ENCODE measurements at regions not wholly inside any gene's neighbourhood (a gene's known extent, or its start where the extent isn't known, plus 50 kb on each side); places are given as distances from the start of the nearest gene placed in this dataset.
"Not testable (repeated sequence)": the region's sequence is repeated elsewhere in the genome, so short reads cannot be mapped to it uniquely, and the experiment has no call there.

DNA sequence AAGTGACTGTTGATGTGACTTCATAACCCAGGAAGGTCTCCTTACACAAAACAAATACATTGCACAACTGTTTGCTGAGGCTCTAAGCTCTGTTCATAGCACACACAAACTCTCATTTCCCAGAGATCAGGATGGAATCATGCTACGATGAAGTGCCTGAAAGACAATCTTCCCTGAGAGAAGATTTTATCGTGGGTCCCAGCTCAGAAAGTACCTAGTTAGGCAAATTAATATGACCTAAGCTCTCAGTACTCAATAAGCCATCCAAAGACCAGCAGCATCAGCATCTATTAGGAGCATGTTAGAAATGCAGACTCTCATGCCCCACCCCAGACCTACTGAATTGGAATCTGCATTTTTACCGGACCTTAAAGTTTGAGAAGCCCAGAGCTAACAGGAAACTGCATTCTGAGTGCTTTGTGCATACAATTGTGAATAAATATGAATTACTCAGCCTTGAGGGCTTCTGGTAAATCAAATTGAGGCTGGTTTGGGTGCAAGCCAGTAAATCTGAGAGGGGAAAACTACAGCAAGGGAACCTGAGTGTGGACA lies 161.5 kb upstream of the C2CD4B start:
- Histone ChIP-seq H3K9me3 (ENCODE audit: control insufficient read depth, low read depth, low read length) (no peaks in the 10 kb centered on the region), H3K9me1 (ENCODE audit: control insufficient read depth, extremely low read depth, insufficient read depth, low read length) (no peaks in the 10 kb centered on the region), H3K79me2 (ENCODE audit: control insufficient read depth, insufficient read depth, low read length) (no peaks in the 10 kb centered on the region), H3K27ac (ENCODE audit: control insufficient read depth, insufficient read depth, low read length) (no peak overlapping the region), H4K20me1 (ENCODE audit: control insufficient read depth, extremely low read depth, insufficient read depth, low read length) (no peaks in the 10 kb centered on the region), H3K36me3 (ENCODE audit: control insufficient read depth in 2 of 2, extremely low read depth in 1 of 2, insufficient read depth in 2 of 2, low read length in 2 of 2) (no peaks in the 10 kb centered on the region), H3K27me3 (ENCODE audit: control insufficient read depth, extremely low read depth, insufficient read depth, low read length) (peaks cover 11% of the 10 kb centered on the region), H3K4me1 (ENCODE audit: control insufficient read depth, extremely low read depth, insufficient read depth, low read length) (no peaks in the 10 kb centered on the region), H2AFZ (ENCODE audit: control insufficient read depth, low read length) (no peak overlapping the region), H3K9ac (ENCODE audit: control insufficient read depth, extremely low read depth, insufficient read depth, low read length) (no peak overlapping the region), H3K4me3 (ENCODE audit: control insufficient read depth in 2 of 3, extremely low read depth in 1 of 3, insufficient read depth in 2 of 3, low read depth in 1 of 3, low read length in 3 of 3) (no peak overlapping the region), H3K4me2 (ENCODE audit: control insufficient read depth, extremely low read depth, insufficient read depth, low read depth, low read length) (no peak overlapping the region)
- DNase-seq (ENCODE audit: low read depth, low spot score) (no peak), FAIRE-seq (no peak)
- TF ChIP-seq, protein P1, sequence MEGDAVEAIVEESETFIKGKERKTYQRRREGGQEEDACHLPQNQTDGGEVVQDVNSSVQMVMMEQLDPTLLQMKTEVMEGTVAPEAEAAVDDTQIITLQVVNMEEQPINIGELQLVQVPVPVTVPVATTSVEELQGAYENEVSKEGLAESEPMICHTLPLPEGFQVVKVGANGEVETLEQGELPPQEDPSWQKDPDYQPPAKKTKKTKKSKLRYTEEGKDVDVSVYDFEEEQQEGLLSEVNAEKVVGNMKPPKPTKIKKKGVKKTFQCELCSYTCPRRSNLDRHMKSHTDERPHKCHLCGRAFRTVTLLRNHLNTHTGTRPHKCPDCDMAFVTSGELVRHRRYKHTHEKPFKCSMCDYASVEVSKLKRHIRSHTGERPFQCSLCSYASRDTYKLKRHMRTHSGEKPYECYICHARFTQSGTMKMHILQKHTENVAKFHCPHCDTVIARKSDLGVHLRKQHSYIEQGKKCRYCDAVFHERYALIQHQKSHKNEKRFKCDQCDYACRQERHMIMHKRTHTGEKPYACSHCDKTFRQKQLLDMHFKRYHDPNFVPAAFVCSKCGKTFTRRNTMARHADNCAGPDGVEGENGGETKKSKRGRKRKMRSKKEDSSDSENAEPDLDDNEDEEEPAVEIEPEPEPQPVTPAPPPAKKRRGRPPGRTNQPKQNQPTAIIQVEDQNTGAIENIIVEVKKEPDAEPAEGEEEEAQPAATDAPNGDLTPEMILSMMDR (optimal IDR thresholded peaks at IDR 0.05 in 1 of 3, IDR thresholded peaks at IDR 0.05 in 1 of 3, conservative IDR thresholded peaks at IDR 0.05 in 1 of 3; ENCODE audit: extremely low read depth in 1 of 3, insufficient read depth in 2 of 3, low read length in 3 of 3), result no peak
- no peak for TF ChIP-seq EZH2 (IDR thresholded peaks at IDR 0.05; ENCODE audit: low read length)
- dilution Hi-C loops (cut with MboI; ENCODE audit: extremely low pct_ligation_motif_present, low sequenced_read_pairs), result no loop called here

DNA sequence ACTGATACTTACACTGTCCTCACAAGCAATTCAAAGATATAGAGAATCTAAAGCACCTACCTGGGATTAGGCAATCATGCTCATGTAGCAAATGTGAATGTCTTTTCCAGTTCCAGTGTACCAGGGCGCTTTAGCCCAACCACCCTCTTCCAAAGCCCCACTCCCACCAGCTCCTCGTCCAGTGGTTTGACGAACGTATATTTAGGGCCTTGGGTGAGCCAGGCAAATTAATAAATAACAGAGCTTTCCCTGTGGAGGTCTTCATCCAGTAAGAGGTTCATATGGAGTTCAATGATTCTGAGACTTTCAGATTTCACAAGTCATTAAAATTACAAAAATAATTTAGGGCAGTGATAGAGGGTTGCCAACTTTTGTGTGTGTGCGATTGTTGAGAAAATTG lies 162.3 kb upstream of the C2CD4B start:
- no peaks in the 10 kb centered on the region for H3K79me2 ChIP-seq (ENCODE audit: control insufficient read depth, insufficient read depth, low read length)
- no peak for DNase-seq (ENCODE audit: low read depth, low spot score)
- H3K9me3 ChIP-seq (ENCODE audit: control insufficient read depth, low read depth, low read length), result no peaks in the 10 kb centered on the region
- H4K20me1 ChIP-seq (ENCODE audit: control insufficient read depth, extremely low read depth, insufficient read depth, low read length), result no peaks in the 10 kb centered on the region
- FAIRE-seq, result no peak
- dilution Hi-C loops (cut with MboI; ENCODE audit: extremely low pct_ligation_motif_present, low sequenced_read_pairs), result no loop called here
- H3K4me1 ChIP-seq (ENCODE audit: control insufficient read depth, extremely low read depth, insufficient read depth, low read length), result no peaks in the 10 kb centered on the region
- H3K27me3 ChIP-seq (ENCODE audit: control insufficient read depth, extremely low read depth, insufficient read depth, low read length), result peaks cover 11% of the 10 kb centered on the region
- no peak overlapping the region for H2AFZ ChIP-seq (ENCODE audit: control insufficient read depth, low read length)
- no peaks in the 10 kb centered on the region for H3K9me1 ChIP-seq (ENCODE audit: control insufficient read depth, extremely low read depth, insufficient read depth, low read length)
- H3K4me2 ChIP-seq (ENCODE audit: control insufficient read depth, extremely low read depth, insufficient read depth, low read depth, low read length), result no peak overlapping the region
- no peak overlapping the region for H3K27ac ChIP-seq (ENCODE audit: control insufficient read depth, insufficient read depth, low read length)
- H3K9ac ChIP-seq (ENCODE audit: control insufficient read depth, extremely low read depth, insufficient read depth, low read length), result no peak overlapping the region
- H3K4me3 ChIP-seq (ENCODE audit: control insufficient read depth in 2 of 3, extremely low read depth in 1 of 3, insufficient read depth in 2 of 3, low read depth in 1 of 3, low read length in 3 of 3), result no peak overlapping the region
- no peak for TF ChIP-seq EZH2 (IDR thresholded peaks at IDR 0.05; ENCODE audit: low read length)
- TF ChIP-seq, protein P1 (optimal IDR thresholded peaks at IDR 0.05 in 1 of 3, IDR thresholded peaks at IDR 0.05 in 1 of 3, conservative IDR thresholded peaks at IDR 0.05 in 1 of 3; ENCODE audit: extremely low read depth in 1 of 3, insufficient read depth in 2 of 3, low read length in 3 of 3), result no peak
- H3K36me3 ChIP-seq (ENCODE audit: control insufficient read depth in 2 of 2, extremely low read depth in 1 of 2, insufficient read depth in 2 of 2, low read length in 2 of 2), result no peaks in the 10 kb centered on the region

GRCh38 chr15:62332472-62332871 lies 167.4 kb upstream of the C2CD4B start:
- H2AFZ ChIP-seq (ENCODE audit: control insufficient read depth, low read length); H3K4me3 ChIP-seq (ENCODE audit: control insufficient read depth in 2 of 3, extremely low read depth in 1 of 3, insufficient read depth in 2 of 3, low read depth in 1 of 3, low read length in 3 of 3); DNase-seq (ENCODE audit: low read depth, low spot score); H3K9ac ChIP-seq (ENCODE audit: control insufficient read depth, extremely low read depth, insufficient read depth, low read length); H3K79me2 ChIP-seq (ENCODE audit: control insufficient read depth, insufficient read depth, low read length); H3K27ac ChIP-seq (ENCODE audit: control insufficient read depth, insufficient read depth, low read length); H3K4me2 ChIP-seq (ENCODE audit: control insufficient read depth, extremely low read depth, insufficient read depth, low read depth, low read length); dilution Hi-C loops (cut with MboI; ENCODE audit: extremely low pct_ligation_motif_present, low sequenced_read_pairs); H3K27me3 ChIP-seq (ENCODE audit: control insufficient read depth, extremely low read depth, insufficient read depth, low read length); H3K9me1 ChIP-seq (ENCODE audit: control insufficient read depth, extremely low read depth, insufficient read depth, low read length); H4K20me1 ChIP-seq (ENCODE audit: control insufficient read depth, extremely low read depth, insufficient read depth, low read length); FAIRE-seq; H3K9me3 ChIP-seq (ENCODE audit: control insufficient read depth, low read depth, low read length); H3K36me3 ChIP-seq (ENCODE audit: control insufficient read depth in 2 of 2, extremely low read depth in 1 of 2, insufficient read depth in 2 of 2, low read length in 2 of 2): not testable (repeated sequence)
- peaks cover 14% of the 10 kb centered on the region for H3K4me1 ChIP-seq (ENCODE audit: control insufficient read depth, extremely low read depth, insufficient read depth, low read length)

Data from keratinocyte (primary cell).